H9 (cell line): ENCODE measurements at regions not wholly inside any gene's neighbourhood (a gene's known extent, or its start where the extent isn't known, plus 50 kb on each side); places are given as distances from the start of the nearest gene placed in this dataset.

Experiments used
- DNase-seq: peaks from one replicate; pipeline ENCODE4 v3.0.0-alpha.2; 2017
- H2AFZ ChIP-seq: one replicate; pipeline ENCODE4 v1.6.1; 2013; ENCODE audit warnings: mild to moderate bottlenecking, low read length, control low read depth, moderate library complexity
- H2AK5ac ChIP-seq: 2 replicates; pipeline ENCODE4 v1.6.1; 2013; ENCODE audit warnings: low read length, control low read depth, mixed read lengths; ENCODE audit not compliant: insufficient read length
- H2BK120ac ChIP-seq: one replicate; pipeline ENCODE4 v1.6.1; 2013; ENCODE audit warnings: low read depth, mild to moderate bottlenecking, low read length, control low read depth, inconsistent platforms; ENCODE audit not compliant: poor library complexity, severe bottlenecking
- H2BK12ac ChIP-seq: 2 replicates; pipeline ENCODE4 v1.6.1; 2013; ENCODE audit warnings: low read length, control low read depth, mixed read lengths, low read depth; ENCODE audit not compliant: insufficient read length
- H2BK15ac ChIP-seq: 2 replicates; pipeline ENCODE4 v1.6.1; 2013; ENCODE audit warnings: low read depth, low read length, control low read depth
- H2BK20ac ChIP-seq: one replicate; pipeline ENCODE4 v1.6.1; 2013; ENCODE audit warnings: low read depth, mild to moderate bottlenecking, low read length, control low read depth, inconsistent platforms; ENCODE audit not compliant: poor library complexity, severe bottlenecking
- H2BK5ac ChIP-seq: 2 replicates; pipeline ENCODE4 v1.6.1; 2013; ENCODE audit warnings: low read length, control low read depth, mixed read lengths; ENCODE audit not compliant: insufficient read length
- H3K14ac ChIP-seq: 2 replicates; pipeline ENCODE4 v1.6.1; 2013; ENCODE audit warnings: low read length, control low read depth; ENCODE audit not compliant: insufficient read depth
- H3K18ac ChIP-seq: 2 replicates; pipeline ENCODE4 v1.6.1; 2013; ENCODE audit warnings: low read depth, mild to moderate bottlenecking, mixed read lengths, low read length, control low read depth; ENCODE audit not compliant: insufficient read length
- H3K23ac ChIP-seq: 2 replicates; pipeline ENCODE4 v1.6.1; 2013; ENCODE audit warnings: low read length, control low read depth, mixed read lengths, low read depth; ENCODE audit not compliant: insufficient read length
- H3K23me2 ChIP-seq: 2 replicates; pipeline ENCODE4 v1.6.1; 2013; ENCODE audit warnings: low read depth, mild to moderate bottlenecking, mixed read lengths, low read length, control low read depth; ENCODE audit not compliant: insufficient read length, poor library complexity, severe bottlenecking
- H3K27ac ChIP-seq: 2 replicates; pipeline ENCODE4 v1.5.1; 2013; ENCODE audit warnings: low read length, control low read depth, mixed read lengths, low read depth; ENCODE audit not compliant: insufficient read length
- H3K27me3 ChIP-seq: 2 replicates; pipeline ENCODE4 v1.6.1; 2013; ENCODE audit warnings: low read length, control low read depth, inconsistent platforms; ENCODE audit not compliant: insufficient read depth
- H3K4ac ChIP-seq: 2 replicates; pipeline ENCODE4 v1.6.1; 2013; ENCODE audit warnings: low read depth, mild to moderate bottlenecking, control low read depth, inconsistent platforms, low read length, moderate library complexity
- H3K4me1 ChIP-seq: 2 replicates; pipeline ENCODE4 v1.6.1; 2013; ENCODE audit warnings: low read length, control low read depth, inconsistent platforms; ENCODE audit not compliant: insufficient read depth
- H3K4me2 ChIP-seq: 2 replicates; pipeline ENCODE4 v1.6.1; 2013; ENCODE audit warnings: low read length, control low read depth, mixed read lengths; ENCODE audit not compliant: insufficient read length, insufficient read depth
- H3K56ac ChIP-seq: 2 replicates; pipeline ENCODE4 v1.6.1; 2013; ENCODE audit warnings: low read depth, mild to moderate bottlenecking, mixed read lengths, low read length, control low read depth; ENCODE audit not compliant: insufficient read length
- H3K79me1 ChIP-seq: 2 replicates; pipeline ENCODE4 v1.6.1; 2013; ENCODE audit warnings: low read depth, mild to moderate bottlenecking, moderate library complexity, low read length, control low read depth, inconsistent platforms; ENCODE audit not compliant: insufficient read depth, poor library complexity, severe bottlenecking
- H3K79me2 ChIP-seq: 2 replicates; pipeline ENCODE4 v1.6.1; 2013; ENCODE audit warnings: low read length, control low read depth, inconsistent platforms; ENCODE audit not compliant: insufficient read depth
- H3K9ac ChIP-seq: 2 replicates; pipeline ENCODE4 v1.6.1; 2013; ENCODE audit warnings: low read length, control low read depth, mixed read lengths; ENCODE audit not compliant: insufficient read length; ENCODE audit errors: extremely low read depth
- H3K9me3 ChIP-seq: one replicate; pipeline ENCODE4 v1.6.1; 2013; ENCODE audit warnings: low read depth, low read length, inconsistent platforms; ENCODE audit not compliant: control insufficient read depth
- H3T11ph ChIP-seq: one replicate; pipeline ENCODE4 v1.6.1; 2013; ENCODE audit warnings: mild to moderate bottlenecking, low read length, control low read depth, inconsistent platforms
- H4K20me1 ChIP-seq: one replicate; pipeline ENCODE4 v1.6.1; 2013; ENCODE audit not compliant: control insufficient read depth, insufficient read length, insufficient read depth
- H4K5ac ChIP-seq: 2 replicates; pipeline ENCODE4 v1.6.1; 2013; ENCODE audit warnings: low read depth, mild to moderate bottlenecking, mixed read lengths, low read length, control low read depth; ENCODE audit not compliant: insufficient read length
- H4K8ac ChIP-seq: replicated peaks from 2 replicates; pipeline ENCODE4 v1.6.1; 2013; ENCODE audit warnings: low read length, control low read depth, mixed read lengths, low read depth; ENCODE audit not compliant: insufficient read length
- H4K91ac ChIP-seq: 2 replicates; pipeline ENCODE4 v1.6.1; 2013; ENCODE audit warnings: low read depth, mild to moderate bottlenecking, moderate library complexity, mixed read lengths, low read length, control low read depth; ENCODE audit not compliant: insufficient read length
- H3K27ac Mint-ChIP-seq, 3 experiments: 2 replicates in 2 of 3; 3 replicates in 1 of 3; pipeline ENCODE4 v1.8.0; 2020 to 2021; ENCODE audit warnings: mixed read lengths in 3 of 3, mild to moderate bottlenecking in 1 of 3, moderate library complexity in 1 of 3
- H3K27me3 Mint-ChIP-seq: 2 replicates; pipeline ENCODE4 v1.8.0; 2021; ENCODE audit warnings: low read depth, mild to moderate bottlenecking, moderate library complexity, mixed read lengths
- H3K36me3 Mint-ChIP-seq, 3 experiments: 2 replicates in 2 of 3; 3 replicates in 1 of 3; pipeline ENCODE4 v1.8.0; 2020 to 2021; ENCODE audit warnings: low read depth in 3 of 3, mixed read lengths in 3 of 3; ENCODE audit not compliant: insufficient read depth in 1 of 3
- H3K4me1 Mint-ChIP-seq, 2 experiments: 2 replicates each; pipeline ENCODE4 v1.8.0; 2020; ENCODE audit warnings: mixed read lengths in 2 of 2
- H3K4me3 Mint-ChIP-seq, 2 experiments: 2 replicates in 1 of 2; 3 replicates in 1 of 2; pipeline ENCODE4 v1.8.0; 2020 to 2021; ENCODE audit warnings: mild to moderate bottlenecking in 2 of 2, mixed read lengths in 2 of 2, moderate library complexity in 1 of 2
- H3K9me3 Mint-ChIP-seq, 2 experiments: 2 replicates in 1 of 2; 3 replicates in 1 of 2; pipeline ENCODE4 v1.8.0; 2020; ENCODE audit warnings: mild to moderate bottlenecking in 2 of 2, mixed read lengths in 2 of 2, moderate library complexity in 1 of 2
- WGBS: extraction: QIAGEN DNeasy Blood & Tissue Kit; methylation state at CpG from one replicate; pipeline ENCODE4 v1.1.7; 2013; ENCODE audit warnings: missing lambda C conversion rate, low lambda C conversion rate, mixed read lengths; ENCODE audit not compliant: insufficient read length; ENCODE audit errors: extremely low coverage; 5-methylcytosine and 5-hydroxymethylcytosine counted together
- TF ChIP-seq, protein P1 (sequence below): fragments of 200-600 bp; sonication (generic); conservative IDR thresholded peaks from 3 replicates; pipeline ENCODE4 v1.8.0; 2021; ENCODE audit warnings: antibody characterized with exemption, mild to moderate bottlenecking

DNA sequence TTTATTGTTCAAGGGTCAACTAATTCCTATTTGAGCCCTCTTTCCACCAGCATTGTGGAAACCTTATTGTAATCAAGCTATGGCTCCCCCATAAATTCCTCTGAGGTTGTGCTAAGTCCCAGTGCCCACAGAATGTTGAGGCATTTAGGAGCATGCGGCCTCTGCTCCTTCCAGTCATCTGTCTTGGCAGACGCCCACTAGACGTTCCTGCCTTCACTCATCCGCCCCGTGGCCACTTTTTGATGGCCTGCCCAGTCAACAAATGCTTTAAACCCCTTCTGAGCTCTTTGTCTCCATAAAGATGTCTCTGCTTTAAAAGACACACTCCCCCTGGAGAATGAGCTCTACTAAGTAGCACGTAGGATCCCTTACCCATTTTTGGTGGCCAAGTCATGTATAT is 104.7 kb downstream of the GAS1 start:
- Histone ChIP-seq H3K18ac (no peak overlapping the region), H3T11ph (no peak overlapping the region), H2BK120ac (no peak overlapping the region), H2AFZ (no peak overlapping the region), H3K4ac (no peak overlapping the region), H3K4me2 (no peak overlapping the region), H3K79me2 (no peaks in the 10 kb centered on the region), H3K14ac (no peak overlapping the region), H2BK20ac (no peak overlapping the region), H4K5ac (no peak overlapping the region), H2BK12ac (no peak overlapping the region), H3K56ac (no peak overlapping the region), H3K4me1 (no peaks in the 10 kb centered on the region), H3K27ac (no peak overlapping the region), H4K91ac (no peak overlapping the region), H2BK15ac (no peak overlapping the region), H3K9me3 (no peaks in the 10 kb centered on the region), H3K23ac (no peak overlapping the region), H4K8ac (no peak overlapping the region), H3K23me2 (no peaks in the 10 kb centered on the region), H4K20me1 (no peaks in the 10 kb centered on the region), H3K27me3 (no peaks in the 10 kb centered on the region), H2BK5ac (no peak overlapping the region), H3K79me1 (no peaks in the 10 kb centered on the region), H3K9ac (no peak overlapping the region), H2AK5ac (no peak overlapping the region)
- no peaks in the 10 kb centered on the region for H3K4me1 Mint-ChIP-seq
- DNase-seq = no peak
- H3K4me3 Mint-ChIP-seq = no peak overlapping the region
- no peaks in the 10 kb centered on the region for H3K36me3 Mint-ChIP-seq
- no peak overlapping the region for H3K27ac Mint-ChIP-seq
- no peaks in the 10 kb centered on the region for H3K9me3 Mint-ChIP-seq
- no CpG with 5 or more reads among the region's 6 CpGs for WGBS
- TF ChIP-seq, protein P1, sequence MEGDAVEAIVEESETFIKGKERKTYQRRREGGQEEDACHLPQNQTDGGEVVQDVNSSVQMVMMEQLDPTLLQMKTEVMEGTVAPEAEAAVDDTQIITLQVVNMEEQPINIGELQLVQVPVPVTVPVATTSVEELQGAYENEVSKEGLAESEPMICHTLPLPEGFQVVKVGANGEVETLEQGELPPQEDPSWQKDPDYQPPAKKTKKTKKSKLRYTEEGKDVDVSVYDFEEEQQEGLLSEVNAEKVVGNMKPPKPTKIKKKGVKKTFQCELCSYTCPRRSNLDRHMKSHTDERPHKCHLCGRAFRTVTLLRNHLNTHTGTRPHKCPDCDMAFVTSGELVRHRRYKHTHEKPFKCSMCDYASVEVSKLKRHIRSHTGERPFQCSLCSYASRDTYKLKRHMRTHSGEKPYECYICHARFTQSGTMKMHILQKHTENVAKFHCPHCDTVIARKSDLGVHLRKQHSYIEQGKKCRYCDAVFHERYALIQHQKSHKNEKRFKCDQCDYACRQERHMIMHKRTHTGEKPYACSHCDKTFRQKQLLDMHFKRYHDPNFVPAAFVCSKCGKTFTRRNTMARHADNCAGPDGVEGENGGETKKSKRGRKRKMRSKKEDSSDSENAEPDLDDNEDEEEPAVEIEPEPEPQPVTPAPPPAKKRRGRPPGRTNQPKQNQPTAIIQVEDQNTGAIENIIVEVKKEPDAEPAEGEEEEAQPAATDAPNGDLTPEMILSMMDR = no peak
- no peaks in the 10 kb centered on the region; the same call in 1 of the 2 replicates for H3K27me3 Mint-ChIP-seq
